T-helper 1 cell treated with Interleukin-12 subunit alpha and Interleukin-12 subunit beta and Interleukin-4 antibody, amounts not matched to agents 30 μg/mL and 1 μg/mL, for 36 hours (primary cell): ENCODE measurements at regions not wholly inside any gene's neighbourhood (a gene's known extent, or its start where the extent isn't known, plus 50 kb on each side); places are given as distances from the start of the nearest gene placed in this dataset.

ENCODE experiments used
- H3K27ac Mint-ChIP-seq: one replicate; pipeline ENCODE4 v1.8.0; 2021; ENCODE audit warnings: mild to moderate bottlenecking, mixed read lengths
- H3K27me3 Mint-ChIP-seq: one replicate; pipeline ENCODE4 v1.8.0; 2021; ENCODE audit warnings: low read depth, mixed read lengths
- H3K36me3 Mint-ChIP-seq: one replicate; pipeline ENCODE4 v1.8.0; 2021; ENCODE audit warnings: low read depth, mixed read lengths
- H3K4me1 Mint-ChIP-seq: one replicate; pipeline ENCODE4 v1.8.0; 2021; ENCODE audit warnings: low read depth, mixed read lengths
- H3K4me3 Mint-ChIP-seq: one replicate; pipeline ENCODE4 v1.8.0; 2021; ENCODE audit warnings: mild to moderate bottlenecking, moderate library complexity, mixed read lengths
- H3K9me3 Mint-ChIP-seq: one replicate; pipeline ENCODE4 v1.8.0; 2021; ENCODE audit warnings: mixed read lengths

GRCh38 chr3:21357241-21357640, 393.8 kb downstream of the ZNF385D start:
- Mint-ChIP-seq H3K27me3 (no peaks in the 10 kb centered on the region), H3K4me3 (no peak overlapping the region), H3K4me1 (no peaks in the 10 kb centered on the region), H3K9me3 (peaks cover 13% of the 10 kb centered on the region), H3K36me3 (no peaks in the 10 kb centered on the region), H3K27ac (no peak overlapping the region)

GRCh38 chr3:21356402-21356801, 394.6 kb downstream of the ZNF385D start:
- no peak overlapping the region for H3K4me3 Mint-ChIP-seq
- H3K27me3 Mint-ChIP-seq = no peaks in the 10 kb centered on the region
- H3K9me3 Mint-ChIP-seq = peaks cover 16% of the 10 kb centered on the region
- H3K27ac Mint-ChIP-seq = no peak overlapping the region
- no peaks in the 10 kb centered on the region for H3K36me3 Mint-ChIP-seq
- H3K4me1 Mint-ChIP-seq = no peaks in the 10 kb centered on the region

GRCh38 chr3:21345382-21345976, 405.5 kb downstream of the ZNF385D start:
- Mint-ChIP-seq H3K27ac (no peak overlapping the region), H3K4me3 (no peak overlapping the region), H3K27me3 (no peaks in the 10 kb centered on the region), H3K4me1 (no peaks in the 10 kb centered on the region), H3K9me3 (peaks cover 18% of the 10 kb centered on the region), H3K36me3 (no peaks in the 10 kb centered on the region)

- Mint-ChIP-seq H3K4me1 (peaks cover 3% of the 10 kb centered on the region), H3K36me3 (no peaks in the 10 kb centered on the region), H3K4me3 (no peak overlapping the region), H3K9me3 (peaks cover 5% of the 10 kb centered on the region), H3K27ac (no peak overlapping the region), H3K27me3 (no peaks in the 10 kb centered on the region)
These were observed 419.2 kb downstream of the ZNF385D start for GRCh38 chr3:21331857-21332256.

GRCh38 chr3:21331321-21331720, 419.7 kb downstream of the ZNF385D start:
- H3K27ac Mint-ChIP-seq = no peak overlapping the region
- no peaks in the 10 kb centered on the region for H3K9me3 Mint-ChIP-seq
- H3K36me3 Mint-ChIP-seq = no peaks in the 10 kb centered on the region
- peaks cover 3% of the 10 kb centered on the region for H3K4me1 Mint-ChIP-seq
- H3K27me3 Mint-ChIP-seq = no peaks in the 10 kb centered on the region
- no peak overlapping the region for H3K4me3 Mint-ChIP-seq

DNA sequence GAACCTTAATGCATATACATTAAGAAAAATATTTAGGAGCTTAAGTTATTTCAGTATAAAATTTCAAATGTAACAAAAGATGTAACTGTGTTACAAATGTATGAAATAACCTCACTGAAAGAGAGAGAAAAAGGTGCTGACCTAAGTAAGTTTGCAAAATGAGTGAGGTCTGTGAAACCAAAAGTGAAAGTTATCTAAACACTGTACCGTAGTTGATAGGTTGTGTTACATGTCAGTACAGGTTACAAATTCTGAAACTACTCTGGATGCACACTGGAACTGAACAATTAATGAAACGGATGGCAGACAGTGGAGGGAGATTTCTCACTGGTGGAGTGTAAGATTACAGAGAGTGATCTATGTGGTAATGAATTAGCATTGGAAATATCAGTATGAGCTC, 420.7 kb downstream of the ZNF385D start:
- H3K36me3 Mint-ChIP-seq = no peaks in the 10 kb centered on the region
- no peak overlapping the region for H3K4me3 Mint-ChIP-seq
- no peaks in the 10 kb centered on the region for H3K27me3 Mint-ChIP-seq
- H3K27ac Mint-ChIP-seq = no peak overlapping the region
- H3K9me3 Mint-ChIP-seq = no peaks in the 10 kb centered on the region
- H3K4me1 Mint-ChIP-seq = peaks cover 3% of the 10 kb centered on the region

GRCh38 chr3:21328711-21329390, 422.2 kb downstream of the ZNF385D start:
- Mint-ChIP-seq H3K27me3 (no peaks in the 10 kb centered on the region), H3K9me3 (no peaks in the 10 kb centered on the region), H3K36me3 (no peaks in the 10 kb centered on the region), H3K4me3 (no peak overlapping the region), H3K27ac (no peak overlapping the region), H3K4me1 (peaks cover 3% of the 10 kb centered on the region)

DNA sequence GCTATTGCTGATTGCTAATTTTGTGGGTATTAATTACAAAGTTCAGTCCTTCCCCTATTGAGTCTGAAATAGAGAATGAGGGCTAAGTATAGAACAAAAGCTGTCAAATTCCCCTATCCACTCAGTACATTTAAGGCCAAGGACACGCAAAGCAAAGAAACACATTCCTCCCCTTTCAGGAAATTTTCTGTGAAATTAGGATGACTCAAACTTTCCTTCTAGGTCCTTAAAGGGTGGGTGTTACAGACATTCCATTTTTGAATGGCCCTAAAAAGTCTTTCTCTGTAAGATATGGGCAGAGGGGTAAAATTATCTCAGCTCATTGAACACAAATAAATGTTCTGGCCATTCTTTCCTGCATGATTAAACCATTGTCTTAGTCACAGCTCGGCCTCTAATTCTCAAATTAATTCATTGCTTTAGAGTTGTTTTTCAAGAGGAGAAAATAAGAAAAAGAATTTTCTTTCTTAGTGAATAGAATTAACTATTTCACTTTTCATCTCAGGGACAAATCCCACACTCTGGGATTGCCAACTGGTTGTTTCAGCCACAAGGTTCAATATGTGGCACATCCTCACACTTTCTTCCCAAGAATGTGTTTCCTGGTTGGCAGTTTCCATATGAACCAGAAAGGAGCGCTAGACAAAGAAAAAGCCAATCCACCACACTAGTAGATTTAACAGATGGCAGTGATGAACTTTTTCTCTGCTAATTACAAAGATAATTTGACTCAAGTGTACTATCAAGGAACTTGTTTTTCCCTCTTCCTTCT, 424.1 kb downstream of the ZNF385D start:
- no peaks in the 10 kb centered on the region for H3K27me3 Mint-ChIP-seq

GRCh38 chr3:21314688-21315087, 436.3 kb downstream of the ZNF385D start:
- Mint-ChIP-seq H3K36me3 (no peaks in the 10 kb centered on the region), H3K4me3 (no peak overlapping the region), H3K27me3 (no peaks in the 10 kb centered on the region), H3K4me1 (no peaks in the 10 kb centered on the region), H3K9me3 (peaks cover 7% of the 10 kb centered on the region), H3K27ac (no peak overlapping the region)

More for the DNA sequence above, 424.1 kb downstream of the ZNF385D start:
- Mint-ChIP-seq H3K4me3 (no peak overlapping the region), H3K27ac (no peak overlapping the region), H3K36me3 (no peaks in the 10 kb centered on the region), H3K9me3 (no peaks in the 10 kb centered on the region), H3K4me1 (peaks cover 3% of the 10 kb centered on the region)

GRCh38 chr3:21310891-21311290, 440.1 kb downstream of the ZNF385D start:
- H3K36me3 Mint-ChIP-seq = no peaks in the 10 kb centered on the region
- no peaks in the 10 kb centered on the region for H3K27me3 Mint-ChIP-seq
- H3K9me3 Mint-ChIP-seq = peaks cover 10% of the 10 kb centered on the region
- no peaks in the 10 kb centered on the region for H3K4me1 Mint-ChIP-seq
- H3K4me3 Mint-ChIP-seq = no peak overlapping the region
- no peak overlapping the region for H3K27ac Mint-ChIP-seq

DNA sequence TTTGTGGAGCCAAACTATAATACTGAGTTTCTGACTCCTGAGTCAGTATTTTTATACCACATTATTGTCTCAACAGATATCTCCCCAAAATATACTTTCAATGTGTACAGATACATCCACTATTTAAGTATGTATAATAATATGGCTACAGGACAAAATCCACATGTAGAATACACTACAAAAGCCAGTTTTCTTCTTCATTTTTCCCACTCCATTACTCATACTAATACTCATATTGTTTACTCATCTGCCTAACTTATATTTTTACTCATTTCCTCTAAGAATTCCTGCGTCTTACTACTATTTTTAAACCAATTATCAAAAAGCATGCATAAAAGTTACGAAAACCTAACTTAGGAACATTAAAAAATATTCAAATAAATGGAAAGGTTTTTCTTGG, 440.8 kb downstream of the ZNF385D start:
- Mint-ChIP-seq H3K9me3 (peaks cover 14% of the 10 kb centered on the region), H3K27ac (no peak overlapping the region), H3K27me3 (no peaks in the 10 kb centered on the region), H3K4me3 (no peak overlapping the region), H3K36me3 (no peaks in the 10 kb centered on the region), H3K4me1 (no peaks in the 10 kb centered on the region)

- Mint-ChIP-seq H3K4me1 (no peaks in the 10 kb centered on the region), H3K36me3 (no peaks in the 10 kb centered on the region), H3K9me3 (peaks cover 27% of the 10 kb centered on the region), H3K4me3 (no peak overlapping the region), H3K27me3 (no peaks in the 10 kb centered on the region), H3K27ac (no peak overlapping the region)
These were observed 453.7 kb downstream of the ZNF385D start for GRCh38 chr3:21297304-21297703.

- no peaks in the 10 kb centered on the region for H3K4me1 Mint-ChIP-seq
- H3K36me3 Mint-ChIP-seq = no peaks in the 10 kb centered on the region
- no peak overlapping the region for H3K27ac Mint-ChIP-seq
- no peaks in the 10 kb centered on the region for H3K27me3 Mint-ChIP-seq
- H3K9me3 Mint-ChIP-seq = peaks cover 15% of the 10 kb centered on the region
- no peak overlapping the region for H3K4me3 Mint-ChIP-seq
These were observed 456.2 kb downstream of the ZNF385D start for GRCh38 chr3:21294768-21295167.

GRCh38 chr3:21292971-21293370, 458.0 kb downstream of the ZNF385D start:
- Mint-ChIP-seq H3K4me1 (no peaks in the 10 kb centered on the region), H3K36me3 (no peaks in the 10 kb centered on the region), H3K4me3 (no peak overlapping the region), H3K27ac (no peak overlapping the region), H3K27me3 (no peaks in the 10 kb centered on the region), H3K9me3 (peaks cover under 1% of the 10 kb centered on the region)

- no peaks in the 10 kb centered on the region for H3K4me1 Mint-ChIP-seq
- H3K4me3 Mint-ChIP-seq = no peak overlapping the region
- no peak overlapping the region for H3K27ac Mint-ChIP-seq
- H3K27me3 Mint-ChIP-seq = no peaks in the 10 kb centered on the region
- H3K36me3 Mint-ChIP-seq = no peaks in the 10 kb centered on the region
- peaks cover 6% of the 10 kb centered on the region for H3K9me3 Mint-ChIP-seq
These were observed 460.5 kb downstream of the ZNF385D start for GRCh38 chr3:21290557-21290956.
